HuH-7.5 (cell line): ENCODE measurements at regions not wholly inside any gene's neighbourhood (a gene's known extent, or its start where the extent isn't known, plus 50 kb on each side); places are given as distances from the start of the nearest gene placed in this dataset.

ENCODE experiments used
- DNase-seq: peaks from one replicate; pipeline ENCODE4 v3.0.0; 2011; ENCODE audit warnings: low spot score

DNA sequence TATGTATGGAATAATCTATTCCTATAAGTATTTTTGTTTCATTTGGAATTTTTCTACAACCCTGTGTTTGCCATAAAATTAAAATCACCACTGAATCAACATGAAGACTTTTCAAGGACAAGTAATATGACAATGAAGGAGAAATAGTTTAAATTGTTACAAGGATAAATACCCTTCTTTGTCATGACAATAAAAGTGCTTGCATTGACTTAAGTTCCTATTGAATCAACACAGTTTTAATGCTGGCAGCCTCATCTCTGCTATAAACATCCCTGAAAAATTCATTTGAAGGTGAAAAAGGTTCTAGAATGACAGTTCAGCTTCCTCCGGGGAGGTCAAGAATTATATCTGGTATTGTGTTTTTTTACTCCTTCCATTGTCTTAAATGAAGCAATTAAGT lies 1105.1 kb upstream of the CDH9 start:
- DNase-seq, result no peak

DNA sequence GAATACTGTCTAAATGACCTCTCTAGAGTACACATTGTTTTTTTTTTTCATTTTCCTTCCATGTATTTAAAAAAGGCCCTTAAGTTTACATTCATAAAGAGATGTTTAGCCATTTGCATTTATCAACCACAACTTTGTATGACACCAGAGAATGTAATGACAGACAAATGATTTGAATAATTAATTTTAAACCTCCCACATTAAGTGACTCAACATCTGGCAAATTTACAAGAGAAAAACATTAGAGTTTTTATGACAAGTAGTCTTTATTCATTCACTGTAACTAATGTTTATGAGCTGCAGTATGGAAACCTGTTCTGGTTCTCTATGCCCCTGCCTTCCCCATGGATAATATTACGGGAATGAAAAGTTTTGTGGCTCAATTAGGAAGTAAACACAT lies 1093.8 kb upstream of the CDH9 start:
- DNase-seq, result no peak

DNA sequence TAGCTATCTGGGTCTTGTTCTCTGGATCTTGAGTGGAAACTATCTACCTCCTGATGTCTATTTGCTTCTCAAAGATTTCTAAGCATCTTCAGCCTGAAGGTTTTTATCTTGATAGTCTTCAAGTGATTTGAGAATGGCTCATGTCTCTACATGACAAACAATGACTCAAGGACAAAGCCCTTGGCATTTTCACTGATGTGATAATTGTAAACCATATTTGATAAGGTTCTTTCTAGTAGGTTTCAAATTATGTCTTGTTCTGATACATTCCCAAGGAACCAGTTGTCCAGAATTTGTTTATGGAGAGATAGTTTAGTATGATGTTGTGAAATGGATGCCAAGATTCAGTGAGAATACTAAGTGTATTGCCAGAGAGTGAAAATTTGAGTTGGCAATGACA lies 1079.3 kb upstream of the CDH9 start:
- DNase-seq, result no peak

DNA sequence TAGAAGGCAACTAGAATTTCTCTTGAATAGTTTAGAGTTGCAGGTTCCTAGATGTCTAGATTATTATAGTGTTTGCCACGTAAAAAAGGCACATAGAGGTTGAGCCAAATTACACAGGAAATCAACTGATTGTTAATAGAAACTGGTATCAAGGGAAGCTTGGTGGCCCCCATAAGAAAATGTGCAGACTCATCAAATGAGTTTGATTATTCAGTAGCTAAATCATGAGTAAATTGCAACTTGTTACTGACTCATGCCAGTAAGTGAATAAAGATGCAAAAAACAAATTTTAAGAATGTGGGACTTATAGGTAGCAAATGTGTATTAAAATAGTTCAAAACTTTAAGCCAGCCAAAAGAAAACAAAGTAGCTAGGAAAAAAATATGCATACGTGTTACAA lies 1078.9 kb upstream of the CDH9 start:
- no peak for DNase-seq

DNA sequence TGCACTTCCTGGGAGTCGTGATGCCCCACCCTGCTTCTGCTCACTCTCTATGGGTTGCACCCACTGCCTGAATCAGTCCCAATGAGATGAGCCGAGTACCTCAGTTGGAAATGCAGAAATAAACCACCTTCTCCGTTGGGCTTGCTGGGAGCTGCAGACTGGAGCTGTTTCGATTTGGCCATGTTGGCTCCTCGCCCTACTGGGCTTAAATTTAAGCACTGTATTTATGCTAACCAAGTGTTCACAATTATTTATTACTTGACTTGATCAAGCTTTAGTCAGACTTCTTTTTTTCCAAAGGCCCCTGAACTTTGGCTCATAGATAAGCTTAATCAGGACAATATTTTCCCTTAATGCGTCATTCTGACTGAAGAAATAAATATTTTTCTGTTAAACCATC lies 1072.4 kb upstream of the CDH9 start:
- DNase-seq, result no peak

DNA sequence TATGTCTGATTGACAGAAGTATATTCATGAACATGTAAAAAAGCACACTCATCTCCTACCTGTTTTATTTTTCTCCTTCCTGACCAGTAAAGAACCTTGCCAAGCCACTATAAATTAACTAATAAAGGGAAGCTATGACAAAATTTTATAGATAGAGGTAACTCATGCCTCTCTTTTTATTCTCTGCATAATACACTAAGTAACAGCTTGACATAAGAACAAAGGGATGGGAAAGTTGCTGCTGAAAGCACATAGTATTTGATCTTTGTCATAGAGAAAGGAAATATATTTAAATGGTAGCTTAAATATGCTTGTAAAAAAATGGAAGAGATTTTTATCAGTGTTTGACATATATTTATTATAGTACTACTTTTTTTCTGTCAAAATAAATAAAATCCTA lies 1065.7 kb upstream of the CDH9 start:
- no peak for DNase-seq

DNA sequence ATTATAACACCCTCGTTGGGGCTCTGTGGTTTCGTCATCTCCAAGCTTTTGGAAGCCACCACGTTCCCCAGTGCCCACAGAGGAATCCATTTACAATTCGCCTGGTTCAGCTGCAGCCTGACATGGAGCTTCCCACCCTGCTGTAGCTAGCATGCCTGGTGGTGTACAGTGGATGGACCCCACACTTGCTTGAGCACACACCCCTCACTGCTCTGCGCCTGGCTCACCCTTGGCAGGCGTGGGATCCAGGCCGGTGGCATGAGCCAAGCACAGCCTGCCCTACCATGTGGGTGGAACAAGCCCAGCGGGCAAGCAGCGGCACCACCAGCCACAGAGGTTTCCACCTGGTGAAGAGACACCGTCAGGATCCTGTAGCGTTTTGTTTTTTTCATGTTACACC lies 1045.7 kb upstream of the CDH9 start:
- no peak for DNase-seq

DNA sequence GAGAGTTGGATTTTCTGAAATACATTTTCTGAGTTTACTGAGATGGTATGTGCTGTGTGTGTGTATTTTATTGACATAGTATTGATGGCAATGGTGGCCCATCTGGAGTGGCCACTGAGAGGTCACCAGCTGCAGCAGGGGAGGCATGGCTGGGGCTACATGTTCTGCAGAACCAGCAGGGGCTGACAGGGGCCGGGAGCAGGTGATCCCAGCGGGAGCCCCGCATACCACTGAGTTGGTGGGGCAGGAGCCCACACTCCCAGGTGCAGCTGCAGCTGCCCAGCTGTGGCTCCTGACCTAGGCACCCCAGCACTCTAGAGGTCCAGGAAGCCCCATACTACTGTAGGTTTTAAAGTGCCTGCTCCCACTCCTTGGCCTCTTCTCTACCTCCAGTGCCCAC lies 1044.2 kb upstream of the CDH9 start:
- DNase-seq, result no peak

DNA sequence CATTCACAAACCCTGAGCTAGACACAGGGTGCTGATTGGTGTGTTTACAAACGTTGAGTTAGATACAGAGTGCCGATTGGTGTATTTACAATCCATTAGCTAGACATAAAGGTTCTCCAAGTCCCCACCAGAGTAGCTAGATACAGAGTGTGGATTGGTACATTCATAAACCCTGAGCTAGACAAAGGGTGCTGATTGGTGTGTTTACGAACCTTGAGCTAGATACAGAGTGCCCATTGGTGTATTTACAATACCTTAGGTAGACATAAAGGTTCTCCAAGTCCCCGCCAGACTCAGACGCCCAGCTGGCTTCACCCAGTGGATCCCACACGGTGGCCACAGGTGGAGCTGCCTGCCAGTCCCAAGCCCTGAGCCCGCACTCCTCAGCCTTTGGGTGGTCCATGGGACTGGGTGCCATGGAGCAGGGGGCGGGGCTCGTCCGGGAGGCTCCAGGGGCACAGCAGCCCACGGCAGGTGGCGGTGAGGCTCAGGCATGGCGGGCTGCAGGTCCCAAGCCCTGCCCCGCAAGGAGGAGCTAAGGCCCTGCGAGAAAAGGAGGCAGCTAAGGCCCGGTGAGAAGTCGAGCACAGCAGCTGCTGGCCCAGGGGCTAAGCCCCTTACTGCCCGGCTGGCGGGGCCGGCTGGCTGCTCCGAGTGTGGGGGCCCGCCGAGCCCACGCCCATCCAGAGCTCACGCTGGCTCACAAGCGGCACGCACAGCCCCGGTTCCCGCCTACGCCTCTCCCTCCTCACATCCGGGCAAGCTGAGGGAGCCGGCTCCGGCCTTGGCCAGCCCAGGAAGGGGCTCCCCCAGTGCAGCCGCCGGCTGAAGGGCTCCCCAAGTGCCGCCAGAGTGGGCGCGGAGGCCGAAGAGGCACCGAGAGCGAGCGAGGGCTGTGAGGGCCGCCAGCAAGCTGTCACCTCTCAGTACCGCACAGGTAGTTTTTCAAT lies 1039.2 kb upstream of the CDH9 start:
- DNase-seq, result peak; percentile 5

DNA sequence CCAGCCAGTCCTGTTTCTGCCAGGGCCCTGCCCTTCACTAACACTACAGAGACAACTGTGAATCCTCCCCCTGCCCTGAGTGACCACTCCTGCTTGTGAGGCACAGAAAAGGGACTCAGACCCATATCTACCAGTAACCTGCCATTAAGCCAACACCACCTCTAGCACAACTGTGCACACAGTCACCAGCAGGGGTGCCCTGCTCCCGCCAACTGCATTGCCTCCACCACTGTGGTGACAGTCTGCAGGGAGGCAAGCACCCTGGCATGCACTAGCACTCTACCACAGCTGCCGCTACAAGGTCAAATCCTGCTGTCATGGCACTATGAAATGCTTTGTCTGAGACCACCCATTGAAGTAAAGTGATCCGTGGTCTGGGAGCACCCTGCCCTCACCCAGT lies 1028.5 kb upstream of the CDH9 start:
- no peak for DNase-seq

DNA sequence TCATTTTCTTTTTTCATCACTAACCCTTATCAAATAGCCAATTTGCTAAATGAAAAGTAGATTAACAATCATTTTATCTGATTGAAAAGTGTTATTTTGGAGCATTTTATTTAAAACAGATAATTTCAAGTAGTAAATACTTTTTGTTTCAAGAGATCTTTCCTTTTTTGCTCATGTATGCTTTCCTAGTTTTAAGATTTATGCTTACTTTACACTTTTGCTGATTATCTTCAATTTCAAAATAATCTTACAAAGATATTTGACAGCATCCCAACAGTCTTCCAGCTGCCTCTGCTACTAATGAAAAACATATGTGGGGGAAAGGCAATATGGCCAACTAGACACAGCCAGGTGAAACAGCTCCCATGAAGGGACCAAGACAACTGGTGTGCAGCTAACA lies 1027.3 kb upstream of the CDH9 start:
- no peak for DNase-seq

DNA sequence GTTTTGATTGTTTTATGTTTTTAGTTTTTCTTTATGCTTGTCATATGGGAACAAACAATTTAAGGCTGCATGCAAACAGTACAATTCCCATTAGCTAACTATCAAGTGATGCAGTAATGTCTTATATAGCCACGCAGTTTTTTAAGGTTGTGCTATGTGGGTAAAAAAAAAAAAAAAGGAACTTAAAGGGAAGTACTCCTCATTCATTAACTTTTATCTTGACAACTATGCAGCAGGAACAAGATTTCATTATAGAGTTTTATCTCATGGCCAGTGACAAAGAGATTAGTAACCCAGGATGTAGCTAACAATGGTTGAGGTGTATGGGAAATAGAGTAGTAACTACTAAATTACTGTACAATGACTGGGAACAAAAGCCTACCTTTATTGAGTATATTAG lies 1008.2 kb upstream of the CDH9 start:
- DNase-seq, result no peak

DNA sequence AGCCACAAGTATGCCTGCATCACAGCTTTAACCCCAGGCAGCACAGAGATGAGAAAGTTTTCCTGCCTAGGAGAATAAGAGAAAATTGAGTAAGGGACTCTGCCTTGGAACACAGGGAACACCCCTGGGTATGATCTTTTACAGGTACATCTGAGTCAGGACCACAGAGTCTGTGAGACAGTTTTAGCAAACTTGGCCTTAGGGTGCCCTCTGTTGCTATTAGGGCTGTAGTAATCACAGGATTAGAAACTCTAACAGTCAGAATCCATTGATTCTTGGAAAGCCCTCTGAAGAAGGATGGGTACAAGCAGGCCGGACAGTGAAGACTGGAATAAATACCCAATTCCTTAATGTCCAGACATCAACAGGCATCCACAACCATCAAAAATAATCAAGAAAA lies 989.5 kb upstream of the CDH9 start:
- DNase-seq, result no peak

DNA sequence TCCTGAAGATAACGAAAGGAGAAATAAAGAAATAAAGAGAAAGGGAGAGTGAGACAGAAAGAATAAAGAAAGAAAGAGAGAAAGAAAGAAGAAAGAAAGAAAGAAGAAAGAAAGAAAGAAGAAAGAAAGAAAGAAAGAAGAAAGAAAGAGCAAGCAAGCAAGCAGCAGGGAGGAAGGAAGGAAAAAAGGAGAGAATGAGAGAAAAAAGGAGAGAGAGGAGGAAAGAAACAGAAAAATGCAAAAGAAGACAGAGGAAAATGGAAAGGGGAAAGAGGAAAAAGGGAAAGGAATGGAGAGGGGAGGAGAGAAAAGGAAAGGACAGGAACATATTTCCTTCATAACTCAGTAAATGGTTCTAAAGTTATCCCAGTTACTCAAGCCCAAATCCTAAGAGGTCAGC lies 978.8 kb upstream of the CDH9 start:
- DNase-seq, result no peak

DNA sequence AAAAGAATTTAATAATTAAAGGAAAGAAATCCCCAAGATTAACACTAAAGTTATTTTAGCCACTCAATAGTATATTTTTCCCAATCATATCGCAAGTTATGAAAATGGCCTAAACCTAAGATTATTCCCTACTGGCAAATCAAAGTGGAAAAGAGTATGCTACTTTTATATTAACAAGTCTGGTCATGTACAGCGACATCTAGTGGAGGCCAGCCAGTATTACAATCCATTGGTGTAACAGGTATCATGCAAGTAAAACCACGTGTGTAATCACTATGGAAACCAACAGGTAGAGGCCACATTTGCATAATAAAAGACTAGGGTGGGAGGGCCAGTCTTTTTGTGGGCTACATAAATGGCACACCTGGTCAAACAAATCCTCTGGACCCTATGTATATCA lies 976.4 kb upstream of the CDH9 start:
- no peak for DNase-seq

DNA sequence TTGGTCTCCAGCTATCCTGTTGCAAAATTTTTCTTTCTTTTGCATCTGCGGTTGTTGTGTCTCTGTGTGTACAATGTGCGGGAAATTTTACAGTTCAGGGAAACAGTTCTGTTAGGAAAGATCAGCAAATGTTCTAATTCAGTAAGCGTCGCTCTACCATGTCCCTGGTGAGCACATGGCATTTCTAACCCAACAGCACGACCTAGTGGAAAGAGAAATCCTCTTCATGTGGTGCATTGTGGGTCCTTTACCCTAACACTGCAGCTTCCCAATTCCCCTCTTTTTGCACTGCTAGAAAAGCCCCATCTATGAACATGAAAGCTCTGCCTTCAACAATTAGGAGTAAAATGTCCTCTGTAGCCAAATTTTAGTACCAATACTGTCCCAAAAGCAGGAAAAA lies 974.2 kb upstream of the CDH9 start:
- DNase-seq, result no peak

DNA sequence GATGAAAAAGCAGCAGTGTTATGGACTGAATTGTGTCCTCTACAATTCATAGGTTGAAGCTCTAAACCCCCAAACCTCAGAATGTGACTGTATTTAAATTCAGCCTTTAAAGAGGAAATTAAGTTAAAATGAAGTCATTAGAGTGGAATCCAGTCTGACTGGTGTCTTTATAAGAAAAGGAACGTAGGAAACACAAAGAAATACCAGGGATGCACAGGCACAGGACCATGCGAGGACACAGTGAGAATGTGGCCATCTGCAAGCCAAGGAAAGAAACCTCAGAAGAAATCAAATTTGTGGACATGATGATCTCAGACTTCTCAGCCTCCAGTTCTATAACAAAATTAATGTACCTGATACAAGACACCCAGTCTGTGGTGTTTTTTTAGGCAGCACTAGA lies 971.2 kb upstream of the CDH9 start:
- no peak for DNase-seq

DNA sequence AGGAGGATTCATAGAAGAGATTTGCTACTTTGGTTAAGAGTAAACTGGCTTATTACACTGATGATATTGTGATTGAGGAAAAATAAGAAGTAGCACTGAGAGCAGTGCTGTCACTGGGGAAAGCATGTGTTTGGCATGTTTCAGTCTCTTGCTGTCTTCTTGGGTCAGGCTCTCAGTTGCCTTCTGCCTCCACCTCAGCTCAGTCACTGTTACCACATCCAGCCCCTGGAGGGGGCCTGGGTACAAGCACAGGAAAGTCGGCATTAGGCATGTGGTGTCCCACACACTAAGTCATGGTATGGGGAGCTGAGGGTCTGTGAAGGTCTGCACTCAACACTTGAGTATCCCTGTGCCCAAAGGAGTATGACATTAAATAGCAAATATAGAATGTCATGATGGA lies 958.3 kb upstream of the CDH9 start:
- no peak for DNase-seq

DNA sequence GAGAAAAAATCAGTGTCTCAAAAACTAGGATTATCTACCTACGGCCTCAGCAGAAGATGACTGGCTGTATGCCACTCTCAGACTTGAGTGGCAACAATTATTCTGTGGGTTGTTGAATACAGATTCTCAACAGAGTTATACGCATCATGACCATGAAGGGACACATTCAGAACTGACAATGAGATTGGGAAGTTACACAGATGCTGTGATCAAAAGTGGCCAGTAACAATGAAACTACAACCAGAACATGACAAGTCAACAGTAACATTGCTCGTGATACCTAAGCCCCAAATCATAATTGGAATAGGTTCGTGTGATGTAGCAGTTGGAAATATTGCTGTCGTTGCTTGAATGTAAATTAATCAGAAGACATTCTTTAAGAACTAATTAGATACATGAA lies 957.5 kb upstream of the CDH9 start:
- no peak for DNase-seq

DNA sequence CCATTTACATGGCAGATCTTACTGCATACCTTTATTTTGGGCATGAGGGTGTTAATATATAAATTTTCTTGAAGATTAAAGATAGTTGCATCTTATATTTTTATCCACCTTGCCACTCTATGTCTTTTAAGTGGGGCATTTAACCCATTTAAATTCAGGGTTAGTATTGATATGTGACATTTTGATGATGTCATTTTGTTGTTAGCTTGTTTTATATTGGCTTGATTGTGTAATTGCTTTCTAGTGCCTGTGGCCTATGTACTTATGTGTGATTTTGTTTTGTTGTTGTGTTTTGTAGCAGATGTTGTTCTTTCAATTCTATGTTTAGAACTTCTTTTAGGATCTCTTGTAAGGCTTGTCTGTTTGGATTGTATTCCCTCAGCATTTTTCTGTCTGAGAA lies 939.9 kb upstream of the CDH9 start:
- DNase-seq, result no peak

DNA sequence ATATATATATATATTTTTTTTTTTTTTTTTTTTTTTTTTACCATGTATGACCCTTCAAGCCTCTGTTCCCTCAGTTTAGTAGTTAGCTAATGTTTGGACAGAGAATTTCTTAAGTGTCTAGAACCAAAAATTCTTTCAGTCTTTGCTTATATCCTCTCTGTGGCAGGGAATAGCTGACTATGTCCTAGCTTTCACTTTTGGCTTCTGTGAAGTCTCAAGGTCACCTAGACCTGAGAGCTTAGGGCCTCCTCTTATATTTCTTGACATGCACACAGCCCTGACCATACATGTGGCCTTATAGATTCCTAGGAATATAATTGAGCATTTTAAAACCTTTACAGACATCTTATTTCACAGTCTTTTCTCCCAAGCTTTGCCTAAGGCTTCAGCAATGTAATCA lies 930.8 kb upstream of the CDH9 start:
- no peak for DNase-seq

DNA sequence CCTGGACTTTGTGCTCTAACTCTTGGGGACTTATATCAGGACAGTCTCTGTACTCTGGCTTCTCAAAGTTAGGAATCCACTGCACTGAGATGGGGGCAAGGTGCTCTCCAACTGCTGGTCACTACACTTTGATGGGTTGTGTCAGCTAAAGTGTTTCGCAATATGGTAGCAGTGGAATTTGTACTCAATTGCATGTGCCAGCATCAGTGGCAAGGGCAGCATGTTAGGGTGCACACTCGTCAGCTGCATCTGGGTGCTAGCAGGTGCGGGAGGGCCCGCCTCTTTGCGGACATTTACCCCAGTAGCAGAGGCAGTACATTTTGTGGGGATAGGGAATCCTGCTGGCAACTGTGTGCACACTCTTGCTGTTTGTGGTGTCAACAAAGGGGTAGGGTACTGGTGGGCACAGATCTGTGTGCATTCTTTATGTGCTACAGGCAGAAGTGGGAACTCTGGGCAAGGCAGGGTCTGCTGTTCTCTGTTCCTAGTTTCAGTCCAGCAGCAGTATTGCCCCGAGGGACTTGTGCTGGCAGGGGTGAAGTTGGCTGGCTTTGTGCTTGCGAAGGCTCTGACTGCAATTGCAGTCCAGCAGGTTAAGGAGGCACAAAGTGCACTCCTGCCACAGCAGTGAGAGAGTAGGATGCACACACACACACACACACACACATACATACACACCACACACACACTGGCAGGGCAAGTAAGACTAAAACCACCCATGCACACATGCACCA lies 924.8 kb upstream of the CDH9 start:
- no peak for DNase-seq

DNA sequence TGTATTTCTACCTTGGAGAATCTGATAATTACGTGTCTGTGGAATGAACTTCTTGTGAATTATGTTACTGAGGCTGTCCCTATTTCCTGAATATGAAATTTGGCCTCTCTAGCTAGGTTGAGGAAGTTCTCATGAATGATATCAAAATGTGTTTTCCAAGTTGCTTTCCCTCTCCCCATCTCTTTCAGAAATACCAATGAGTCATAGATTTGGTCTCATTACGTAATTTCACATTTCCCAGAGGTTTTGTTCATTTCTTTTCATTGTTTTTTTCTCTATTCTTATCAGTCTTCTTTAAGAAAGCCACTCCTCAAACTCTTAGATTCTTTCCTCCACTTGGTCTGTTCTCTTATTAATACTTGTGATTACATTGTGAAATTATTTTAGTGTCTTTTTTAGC lies 923.8 kb upstream of the CDH9 start:
- DNase-seq, result no peak

DNA sequence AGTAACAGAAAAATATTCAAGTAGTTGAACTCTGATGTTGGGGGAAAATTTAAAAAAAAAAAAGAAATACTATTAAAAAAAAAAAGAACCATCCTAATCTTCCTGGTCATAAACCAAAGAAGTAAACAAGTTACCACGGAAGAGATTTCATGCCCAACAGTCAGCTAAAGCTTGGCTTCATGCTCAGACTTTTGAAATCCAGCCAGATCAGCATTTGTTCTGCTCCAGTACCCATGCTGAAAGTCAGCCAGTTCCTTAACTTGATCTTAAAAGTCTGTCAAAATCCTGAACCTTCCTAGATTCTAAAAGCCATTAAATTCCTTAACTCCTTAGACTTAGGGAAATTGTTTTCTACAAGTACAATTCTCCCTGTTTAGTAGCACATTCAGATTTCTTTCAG lies 908.7 kb upstream of the CDH9 start:
- no peak for DNase-seq
